ENCODE measurements at regions not wholly inside any gene's neighbourhood (a gene's known extent, or its start where the extent isn't known, plus 50 kb on each side); places are given as distances from the start of the nearest gene placed in this dataset.

- Histone ChIP-seq H3K4me1 (ENCODE audit: control insufficient read depth in 2 of 2, insufficient read depth in 2 of 2, low read length in 2 of 2) (no peaks in the 10 kb centered on the region), H4K20me1 (ENCODE audit: control insufficient read depth, insufficient read depth, low read length, poor library complexity, severe bottlenecking) (no peaks in the 10 kb centered on the region), H3K4me2 (replicated peaks; ENCODE audit: low read depth, low read length, poor library complexity, severe bottlenecking) (no peak overlapping the region), H3K4me3 (ENCODE audit: control extremely low read depth in 1 of 5, extremely low read depth in 1 of 5, insufficient read depth in 1 of 5, low read depth in 2 of 5, low read length in 4 of 5) (no peak overlapping the region), H3K9ac (ENCODE audit: low read length) (no peak overlapping the region), H3K79me2 (ENCODE audit: control insufficient read depth, insufficient read depth, low read length) (no peaks in the 10 kb centered on the region), H3K27ac (ENCODE audit: low read length in 2 of 2) (no peak overlapping the region), H3K36me3 (replicated peaks in 1 of 2; ENCODE audit: control extremely low read depth in 1 of 2, control insufficient read depth in 1 of 2, extremely low read depth in 1 of 2, insufficient read depth in 2 of 2, low read length in 1 of 2) (no peaks in the 10 kb centered on the region), H2AFZ (ENCODE audit: insufficient read depth, low read depth, low read length, poor library complexity, severe bottlenecking) (no peak overlapping the region), H3K9me3 (ENCODE audit: control extremely low read depth in 1 of 3, control insufficient read depth in 2 of 3, insufficient read depth in 1 of 3, low read length in 2 of 3) (no peaks in the 10 kb centered on the region), H3K27me3 (replicated peaks in 1 of 4; ENCODE audit: control extremely low read depth in 1 of 4, control insufficient read depth in 3 of 4, insufficient read depth in 4 of 4, low read length in 3 of 4) (no peaks in the 10 kb centered on the region)
- TF ChIP-seq EZH2 (IDR thresholded peaks at IDR 0.05; ENCODE audit: borderline replicate concordance, insufficient read depth, low read depth, low read length, poor library complexity, severe bottlenecking) (no peak), CTCF (IDR thresholded peaks at IDR 0.05) (no peak)
- Mint-ChIP-seq H3K4me3 (no peak overlapping the region), H3K27me3 (no peaks in the 10 kb centered on the region), H3K27ac (no peak overlapping the region), H3K9me3 (ENCODE audit: insufficient read depth) (no peaks in the 10 kb centered on the region), H3K4me1 (peaks cover 4% of the 10 kb centered on the region)
- WGBS (ENCODE audit: insufficient coverage) = 89% methylated on average over 4 of the region's 4 CpGs
- DNase-seq (no peak), ATAC-seq (ENCODE audit: low read depth) (no peak)
- POLR2A ChIA-PET = no interaction called here
- CTCF ChIA-PET = no interaction called here
- intact Hi-C loops (cut with micrococcal nuclease) = no loop called here
These were observed 141.7 kb upstream of the MBNL1 start for GRCh38 chr3:152127058-152127457.

- Histone ChIP-seq H3K4me3 (ENCODE audit: control extremely low read depth in 1 of 5, extremely low read depth in 1 of 5, insufficient read depth in 1 of 5, low read depth in 2 of 5, low read length in 4 of 5) (no peak overlapping the region), H3K27ac (ENCODE audit: low read length in 2 of 2) (no peak overlapping the region), H3K9ac (ENCODE audit: low read length) (no peak overlapping the region), H4K20me1 (ENCODE audit: control insufficient read depth, insufficient read depth, low read length, poor library complexity, severe bottlenecking) (no peaks in the 10 kb centered on the region), H3K27me3 (replicated peaks in 1 of 4; ENCODE audit: control extremely low read depth in 1 of 4, control insufficient read depth in 3 of 4, insufficient read depth in 4 of 4, low read length in 3 of 4) (no peaks in the 10 kb centered on the region), H3K9me3 (ENCODE audit: control extremely low read depth in 1 of 3, control insufficient read depth in 2 of 3, insufficient read depth in 1 of 3, low read length in 2 of 3) (no peaks in the 10 kb centered on the region), H3K79me2 (ENCODE audit: control insufficient read depth, insufficient read depth, low read length) (no peaks in the 10 kb centered on the region), H3K36me3 (replicated peaks in 1 of 2; ENCODE audit: control extremely low read depth in 1 of 2, control insufficient read depth in 1 of 2, extremely low read depth in 1 of 2, insufficient read depth in 2 of 2, low read length in 1 of 2) (no peaks in the 10 kb centered on the region), H2AFZ (ENCODE audit: insufficient read depth, low read depth, low read length, poor library complexity, severe bottlenecking) (no peak overlapping the region), H3K4me1 (ENCODE audit: control insufficient read depth in 2 of 2, insufficient read depth in 2 of 2, low read length in 2 of 2) (no peaks in the 10 kb centered on the region), H3K4me2 (replicated peaks; ENCODE audit: low read depth, low read length, poor library complexity, severe bottlenecking) (no peak overlapping the region)
- ChIA-PET POLR2A (no interaction called here), CTCF (no interaction called here)
- ATAC-seq (ENCODE audit: low read depth) (no peak), DNase-seq (no peak)
- H3K27me3 Mint-ChIP-seq = no peaks in the 10 kb centered on the region
- intact Hi-C loops (cut with micrococcal nuclease) = loop anchor here (2.0 kb wide), 1 partner anchor 24 kb away; no protein-coding TSS in a partner anchor
- no peaks in the 10 kb centered on the region for H3K4me1 Mint-ChIP-seq
- no peak for TF ChIP-seq EZH2 (IDR thresholded peaks at IDR 0.05; ENCODE audit: borderline replicate concordance, insufficient read depth, low read depth, low read length, poor library complexity, severe bottlenecking)
- no peak for TF ChIP-seq CTCF (IDR thresholded peaks at IDR 0.05)
- no peak overlapping the region for H3K27ac Mint-ChIP-seq
- no peaks in the 10 kb centered on the region for H3K9me3 Mint-ChIP-seq (ENCODE audit: insufficient read depth)
- no peak overlapping the region for H3K4me3 Mint-ChIP-seq
- no CpG with 5 or more reads among the region's 1 CpG for WGBS (ENCODE audit: insufficient coverage)
These were observed 140.4 kb upstream of the MBNL1 start for GRCh38 chr3:152128356-152128755.

Data from B cell (primary cell).